NCI-H1048 (cell line): ENCODE measurements at regions not wholly inside any gene's neighbourhood (a gene's known extent, or its start where the extent isn't known, plus 50 kb on each side); places are given as distances from the start of the nearest gene placed in this dataset.
"Not testable (repeated sequence)": the region's sequence is repeated elsewhere in the genome, so short reads cannot be mapped to it uniquely, and the experiment has no call there.

Source experiments
- DNase-seq: peaks from one replicate; lab custom pipeline; 2025; lab: John Stamatoyannopoulos, UW

DNA sequence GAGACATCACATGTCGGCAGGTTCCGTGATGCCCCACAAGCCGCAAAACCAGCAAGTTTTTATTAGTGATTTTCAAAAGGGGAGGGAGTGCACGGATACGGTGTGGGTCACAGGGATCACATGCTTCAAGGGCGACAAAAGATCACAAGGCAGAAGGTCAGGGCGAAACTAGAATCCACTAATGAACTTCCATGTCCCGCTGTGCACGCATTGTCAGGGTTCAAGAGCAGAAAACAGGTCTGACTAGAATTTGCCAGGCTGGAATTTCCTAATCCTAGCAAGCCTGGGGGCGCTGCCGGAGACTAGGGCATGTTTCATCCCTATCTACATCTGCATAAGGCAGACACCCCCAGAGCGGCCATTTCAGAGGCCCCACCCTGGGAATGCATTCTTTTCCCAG is 225.2 kb downstream of the NPHP4 start:
- DNase-seq: not testable (repeated sequence)

DNA sequence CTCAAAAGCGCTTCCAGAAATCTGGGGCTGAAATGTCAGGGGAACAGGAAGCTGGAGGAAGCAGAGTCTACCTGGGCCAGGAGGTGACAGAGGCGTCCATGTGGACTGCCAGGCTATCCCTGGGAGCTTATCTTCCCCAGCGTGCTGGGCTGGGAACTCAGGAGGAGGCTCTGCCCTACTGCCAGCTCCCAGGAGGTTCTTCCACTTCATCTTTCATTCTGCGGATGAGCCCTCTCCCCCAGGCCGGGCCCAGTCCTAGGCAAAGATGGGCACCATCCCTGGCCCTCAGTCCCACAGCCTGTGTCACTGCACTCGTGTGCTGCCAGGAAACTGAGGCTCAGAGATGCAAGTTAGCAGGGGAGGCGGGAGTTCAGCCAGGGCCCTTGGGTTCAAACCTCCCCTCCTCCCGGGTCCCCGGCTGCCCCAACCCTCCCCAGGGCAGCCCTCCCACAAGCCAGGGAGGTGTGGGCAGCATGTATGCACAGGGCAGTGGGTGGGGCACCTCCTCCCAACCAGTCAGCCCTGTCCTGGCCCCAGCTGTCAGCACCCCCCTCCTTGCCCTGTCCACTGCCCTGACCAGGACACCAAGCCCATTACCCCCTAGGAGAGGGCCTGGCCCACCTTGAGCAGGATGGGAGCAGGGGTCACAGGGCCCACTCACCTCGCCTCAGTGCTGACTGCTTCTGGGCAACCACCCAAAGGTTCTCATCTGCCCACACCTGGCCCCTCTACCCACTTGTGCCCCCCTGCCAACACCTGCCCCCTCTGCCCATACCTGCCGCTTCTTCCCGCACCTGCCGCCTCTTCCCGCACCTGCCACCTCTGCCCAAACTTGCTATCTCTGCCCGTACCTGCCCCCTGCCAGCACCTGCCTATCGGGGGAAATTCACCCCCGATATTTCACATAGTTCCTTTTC is 226.0 kb downstream of the NPHP4 start:
- DNase-seq: no peak

DNA sequence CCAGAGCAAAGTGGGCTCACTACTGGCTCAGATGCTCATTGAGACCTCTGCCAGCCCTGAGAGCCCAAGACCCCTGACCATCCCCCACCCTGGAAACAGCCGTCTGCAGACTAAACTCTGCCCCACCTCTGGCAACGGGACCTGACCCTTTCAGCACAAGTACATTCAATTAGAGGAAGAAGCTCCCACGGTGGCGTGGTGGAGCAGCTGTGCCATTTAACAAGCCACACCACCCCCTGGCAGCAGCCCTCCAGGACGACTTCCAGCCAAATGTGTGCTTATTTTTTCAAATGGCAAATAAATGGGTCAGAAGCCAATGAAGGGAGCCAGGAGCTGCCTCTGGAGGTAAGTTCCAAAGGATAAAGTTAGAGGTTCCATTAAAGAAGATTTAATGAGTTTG is 226.7 kb downstream of the NPHP4 start:
- no peak for DNase-seq

DNA sequence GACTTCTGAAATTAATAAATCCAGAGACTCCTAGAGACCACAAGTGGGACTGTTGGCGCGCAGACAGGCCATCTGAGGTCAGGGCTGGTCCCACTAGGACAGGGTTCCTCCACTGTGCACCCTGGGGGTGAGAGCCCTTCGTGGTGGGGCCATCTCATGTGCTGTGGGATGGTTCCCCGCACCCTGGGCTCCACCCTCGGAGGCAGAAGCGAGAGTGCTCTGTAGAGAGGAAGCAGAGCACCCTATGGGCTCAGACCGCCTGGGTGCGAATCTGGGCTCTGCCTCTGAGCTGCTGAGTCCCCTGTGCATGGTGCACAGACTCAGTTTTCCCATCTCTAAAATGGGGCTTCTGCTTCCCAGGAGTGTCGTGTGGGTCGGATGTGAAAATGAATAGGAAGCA is 227.3 kb downstream of the NPHP4 start:
- no peak for DNase-seq

DNA sequence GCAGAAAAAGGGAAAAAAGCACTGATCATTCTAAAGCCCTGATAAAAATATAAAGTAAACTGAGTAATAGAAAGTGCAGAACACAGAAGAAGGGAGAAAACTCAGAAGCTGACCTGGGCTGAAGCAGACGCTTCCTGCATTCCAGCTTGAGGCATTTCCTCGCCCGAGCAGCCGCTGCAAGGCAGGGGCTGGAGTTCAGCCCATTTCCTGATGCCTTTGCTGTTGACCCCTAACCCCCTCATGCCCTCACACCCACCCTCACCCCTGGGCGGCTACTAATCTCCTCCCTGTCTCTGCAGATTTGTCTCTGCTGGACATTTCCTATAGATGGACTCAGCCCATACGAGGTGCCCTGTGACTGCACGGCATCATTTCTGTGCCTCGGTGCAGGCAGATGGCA is 227.8 kb downstream of the NPHP4 start:
- no peak for DNase-seq

DNA sequence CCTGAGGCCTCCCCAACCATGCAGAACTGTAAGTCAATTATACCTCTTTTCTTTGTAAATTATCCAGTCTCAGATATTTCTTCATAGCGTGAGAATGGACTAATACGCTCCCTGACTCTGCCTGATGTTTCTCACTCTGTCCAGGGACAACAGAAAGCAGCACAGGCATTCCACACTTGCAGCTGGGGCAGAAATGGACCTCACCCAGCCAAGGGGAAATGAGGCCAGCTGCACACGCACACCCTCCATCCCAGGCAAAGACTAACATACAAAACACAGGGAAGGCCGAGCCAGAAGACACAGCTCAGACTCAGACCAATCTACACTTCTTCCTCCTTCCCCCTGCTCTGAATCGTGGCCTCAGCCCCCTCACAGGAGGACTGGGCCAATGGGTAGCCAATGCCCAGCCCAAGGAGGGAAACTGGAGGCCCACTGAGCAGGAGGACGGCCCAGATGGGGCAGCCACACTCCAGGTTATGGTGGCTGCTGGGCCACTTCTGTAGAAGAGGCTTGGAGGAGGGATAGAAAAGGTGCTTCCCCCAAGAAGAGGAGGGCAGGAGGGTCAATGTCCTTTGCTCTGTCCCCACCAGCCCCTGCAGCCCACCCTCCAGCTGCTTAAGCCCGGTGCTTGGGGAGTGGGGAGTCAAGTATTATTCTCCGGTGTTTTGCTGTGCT is 228.4 kb downstream of the NPHP4 start:
- no peak for DNase-seq

DNA sequence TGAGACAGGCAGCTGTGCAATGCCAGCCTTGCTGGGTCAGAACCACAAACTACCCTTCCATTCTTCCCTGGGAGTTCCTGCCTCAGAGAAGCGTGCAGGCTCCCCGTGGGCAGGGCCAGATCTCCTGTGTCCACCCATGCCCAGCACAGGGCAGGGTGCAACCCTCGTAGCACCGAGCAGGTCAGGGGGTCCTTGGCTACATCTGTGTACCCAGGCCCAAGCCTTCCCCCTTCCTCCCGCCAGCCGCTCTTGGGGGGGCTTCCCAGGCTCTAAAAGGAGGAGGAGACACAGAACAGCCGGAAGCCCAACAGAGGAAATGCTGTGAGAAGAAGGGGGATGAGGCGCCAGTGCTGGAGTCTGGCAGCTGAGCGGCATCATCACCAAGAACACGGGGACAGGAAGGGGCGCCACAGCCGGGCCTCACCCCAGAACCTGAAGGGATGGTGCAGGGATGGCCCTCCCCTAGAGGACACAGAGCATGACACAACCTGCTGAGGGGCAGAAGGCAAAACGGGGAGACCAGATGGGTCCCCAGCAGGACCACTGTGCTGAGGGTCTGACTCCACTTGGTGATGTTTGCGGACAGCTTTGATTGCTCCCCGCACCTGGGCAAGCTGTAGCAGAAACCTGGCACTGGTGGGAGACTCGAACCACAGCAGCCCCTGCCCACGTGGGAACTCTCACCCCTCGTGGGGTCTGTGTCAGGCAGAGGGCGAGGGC is 233.2 kb downstream of the NPHP4 start:
- no peak for DNase-seq

DNA sequence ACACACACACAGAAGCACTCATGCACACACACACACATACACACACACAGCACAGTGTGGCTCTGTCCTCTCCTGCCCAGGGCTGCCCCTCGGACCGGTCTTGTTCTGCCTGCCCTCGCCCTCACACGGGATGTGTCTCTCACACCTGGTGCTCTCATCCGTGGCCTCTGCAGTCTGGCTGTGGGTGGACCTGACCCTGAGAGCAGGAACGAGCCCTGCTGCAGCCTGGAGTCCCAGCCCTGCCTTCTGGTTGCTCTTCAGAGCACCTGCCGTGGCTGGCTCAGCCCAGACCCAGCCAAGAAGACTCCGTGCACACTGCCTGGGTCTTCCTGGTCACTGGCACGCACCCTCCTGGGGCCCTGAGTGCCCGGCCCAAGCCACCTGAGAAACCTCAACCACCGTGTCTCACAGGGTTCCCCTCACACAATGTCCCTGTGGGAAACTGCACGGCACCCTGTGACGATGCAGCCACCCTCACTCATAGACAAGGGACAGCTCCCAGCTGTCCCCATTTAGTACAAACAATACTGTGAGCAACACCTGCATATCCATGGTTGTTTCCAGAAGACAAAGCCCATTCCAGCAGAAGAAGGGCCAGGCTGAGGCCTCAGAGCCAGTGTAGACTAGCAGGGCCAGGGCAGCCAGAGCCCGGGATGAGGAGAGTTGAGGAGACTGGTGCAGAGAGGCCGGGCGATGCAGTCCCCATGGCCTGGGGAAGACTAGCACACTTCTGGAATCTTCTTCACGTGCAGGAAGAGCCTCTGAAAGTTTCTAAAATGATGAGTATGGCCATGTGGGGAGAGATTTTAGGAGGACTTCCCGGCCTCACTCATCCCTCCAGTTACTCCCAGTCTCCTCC is 234.0 kb downstream of the NPHP4 start:
- no peak for DNase-seq

DNA sequence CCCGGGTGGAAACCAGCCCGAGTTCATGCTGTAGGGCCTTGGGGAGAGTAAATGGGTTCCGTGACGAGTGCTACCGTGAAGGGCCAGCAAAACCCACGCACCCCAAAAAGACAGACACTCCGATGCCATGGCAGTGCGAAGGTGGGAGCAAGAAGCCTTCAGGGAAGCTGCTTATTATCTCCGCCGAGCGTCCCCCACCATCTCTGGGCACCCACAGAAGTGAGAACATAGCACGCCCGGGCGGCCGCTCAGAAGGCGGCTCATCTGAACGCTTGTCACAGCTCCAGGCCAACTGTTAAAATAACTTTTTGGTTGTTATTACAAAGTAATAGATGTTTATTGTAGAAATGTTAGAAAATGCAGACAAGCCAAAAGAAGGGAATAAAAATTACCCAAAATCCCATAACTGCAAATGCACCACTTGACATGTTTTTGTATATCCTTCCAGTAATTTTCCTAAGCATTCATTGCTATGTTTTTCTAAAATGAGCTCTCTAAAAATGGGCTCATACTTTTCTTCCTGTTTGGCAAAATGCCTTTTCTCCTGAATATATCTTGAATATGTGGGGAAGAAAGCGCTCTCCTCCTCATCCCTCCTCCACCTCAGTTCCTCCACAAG is 234.9 kb downstream of the NPHP4 start:
- DNase-seq: no peak

DNA sequence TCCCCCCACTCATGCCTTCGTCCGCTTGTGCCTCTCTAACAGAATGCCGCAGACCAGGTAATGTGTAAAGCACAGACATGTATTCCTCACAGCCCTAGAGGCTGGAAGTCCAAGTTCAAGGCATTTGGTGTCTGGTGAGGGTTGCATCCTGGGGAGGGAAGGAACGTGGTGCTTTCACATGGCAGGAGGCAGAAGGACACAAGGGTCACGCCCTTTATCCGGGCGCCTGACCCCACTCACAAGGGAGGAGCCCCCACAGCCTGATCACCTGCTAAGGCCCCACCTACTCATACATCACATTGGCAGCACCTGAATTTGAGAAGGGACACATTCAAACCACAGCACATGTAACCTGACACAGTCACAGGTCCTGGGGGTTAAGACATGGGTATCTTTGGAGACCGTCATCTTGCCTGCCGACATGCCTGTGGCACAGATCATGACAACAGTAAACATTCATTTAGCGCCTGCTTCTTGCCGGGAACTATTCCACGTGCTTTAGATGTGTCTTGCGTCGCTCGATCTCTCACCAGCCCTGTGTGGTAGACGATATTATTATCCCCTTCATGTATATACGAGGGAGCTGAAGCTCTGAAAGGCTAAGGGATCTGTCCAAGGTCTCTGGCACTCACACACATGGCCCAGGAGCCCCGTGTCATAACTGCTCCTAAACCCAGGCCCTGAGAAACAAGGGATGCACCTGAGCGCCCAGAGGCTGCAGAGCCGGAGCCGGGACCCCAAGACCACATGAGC is 235.6 kb downstream of the NPHP4 start:
- DNase-seq: no peak

DNA sequence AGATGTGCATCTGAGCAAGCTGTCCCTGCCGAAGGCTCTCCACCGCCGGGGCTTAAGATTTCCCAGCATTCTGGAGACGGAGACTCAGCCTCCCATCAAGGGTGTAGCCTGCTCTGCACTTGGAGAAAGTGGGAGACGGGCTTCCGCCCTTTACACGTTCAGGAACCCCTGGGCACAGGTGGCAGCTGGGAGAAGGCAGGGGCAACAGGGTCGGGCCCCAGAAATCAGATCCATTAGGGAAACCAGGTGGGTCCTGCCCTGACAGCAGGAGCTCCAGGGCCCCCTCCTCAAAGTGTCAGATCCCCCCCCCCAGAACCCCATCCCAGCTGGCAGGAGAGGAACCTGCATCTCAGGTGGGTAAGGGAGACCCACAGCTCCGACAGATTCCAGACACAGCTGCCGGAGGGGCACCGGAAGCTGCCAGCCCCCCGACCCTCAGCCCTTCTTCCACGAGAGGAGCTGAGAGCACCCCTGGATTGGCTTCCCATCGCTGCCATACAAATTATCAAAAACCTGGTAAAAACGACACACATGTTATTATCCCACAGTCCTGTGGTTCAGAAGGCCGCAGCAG is 236.6 kb downstream of the NPHP4 start:
- DNase-seq: no peak

DNA sequence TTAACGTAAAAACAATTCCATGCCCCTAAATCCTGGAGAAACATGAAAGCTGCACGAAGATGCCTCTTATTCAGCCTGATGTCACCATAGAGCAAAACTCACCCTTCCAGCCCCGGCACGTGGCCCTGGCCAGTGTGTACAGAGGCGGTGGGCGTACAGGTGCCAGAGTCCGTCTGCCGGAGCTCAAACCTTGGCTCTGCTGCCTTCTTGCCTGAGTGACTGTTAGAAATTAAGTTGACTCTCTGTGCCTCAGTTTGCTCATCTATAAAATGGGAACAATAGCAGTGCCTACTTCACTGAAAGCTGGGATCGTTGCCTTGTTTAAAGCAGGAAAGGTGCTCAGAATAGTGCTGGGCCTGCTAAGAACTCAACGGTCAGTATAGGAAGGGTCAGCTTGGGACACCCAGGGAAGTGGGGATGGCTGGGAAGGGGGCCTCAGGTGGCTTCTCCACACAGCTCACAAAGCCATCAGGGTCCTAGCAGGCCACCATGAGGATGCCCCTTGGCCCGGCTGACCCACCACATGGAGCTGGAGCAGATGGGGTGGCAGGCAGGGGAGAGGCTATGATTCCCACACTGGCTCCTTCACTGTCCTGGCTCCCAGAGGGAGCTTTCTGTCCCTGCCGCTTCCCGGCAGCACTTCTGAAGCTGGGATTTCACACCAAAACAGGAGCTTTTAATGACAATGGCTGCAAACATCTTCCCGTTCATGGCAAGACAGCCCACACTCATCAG is 237.2 kb downstream of the NPHP4 start:
- no peak for DNase-seq

DNA sequence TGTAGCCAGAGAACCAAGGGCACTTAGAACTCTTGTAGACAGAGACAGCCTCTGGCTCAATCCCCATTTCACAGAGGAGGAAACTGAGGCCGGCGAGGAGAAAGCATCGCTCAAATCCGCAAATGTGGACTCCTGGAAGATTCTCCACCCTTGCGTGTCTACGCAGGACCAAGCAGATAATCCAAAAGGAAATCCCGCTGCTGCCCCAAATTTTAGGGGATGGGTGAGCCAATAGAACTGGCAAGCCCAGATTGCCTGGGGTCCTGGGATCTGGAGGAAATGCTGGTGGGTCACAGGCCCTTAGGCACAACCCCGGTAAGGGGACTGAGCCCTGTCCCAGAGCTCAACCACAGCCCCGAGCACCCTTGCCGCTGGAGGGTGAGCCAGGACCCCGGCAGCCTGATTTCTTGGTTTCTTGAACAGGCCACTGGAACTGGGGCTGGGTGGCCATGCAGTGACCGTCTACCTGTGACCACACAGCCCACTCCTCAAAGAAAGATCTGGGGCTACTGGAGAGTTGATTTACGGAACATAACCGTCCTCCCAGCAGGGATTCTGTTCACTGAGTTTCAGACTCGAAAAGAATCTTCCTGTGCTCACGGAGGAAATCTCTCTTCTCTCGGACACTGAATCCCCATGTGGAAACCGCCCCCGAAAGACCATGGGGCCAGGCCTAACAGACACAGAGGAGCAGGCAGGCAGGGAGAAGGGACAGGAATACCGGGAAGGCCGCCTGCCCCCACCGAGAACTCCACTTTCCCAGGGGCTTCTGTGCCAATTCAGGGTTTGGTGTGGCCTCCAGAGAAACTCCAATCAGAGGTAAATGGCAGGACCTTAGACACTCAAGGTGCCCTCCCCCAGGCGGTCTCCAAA is 238.4 kb downstream of the NPHP4 start:
- DNase-seq: no peak

DNA sequence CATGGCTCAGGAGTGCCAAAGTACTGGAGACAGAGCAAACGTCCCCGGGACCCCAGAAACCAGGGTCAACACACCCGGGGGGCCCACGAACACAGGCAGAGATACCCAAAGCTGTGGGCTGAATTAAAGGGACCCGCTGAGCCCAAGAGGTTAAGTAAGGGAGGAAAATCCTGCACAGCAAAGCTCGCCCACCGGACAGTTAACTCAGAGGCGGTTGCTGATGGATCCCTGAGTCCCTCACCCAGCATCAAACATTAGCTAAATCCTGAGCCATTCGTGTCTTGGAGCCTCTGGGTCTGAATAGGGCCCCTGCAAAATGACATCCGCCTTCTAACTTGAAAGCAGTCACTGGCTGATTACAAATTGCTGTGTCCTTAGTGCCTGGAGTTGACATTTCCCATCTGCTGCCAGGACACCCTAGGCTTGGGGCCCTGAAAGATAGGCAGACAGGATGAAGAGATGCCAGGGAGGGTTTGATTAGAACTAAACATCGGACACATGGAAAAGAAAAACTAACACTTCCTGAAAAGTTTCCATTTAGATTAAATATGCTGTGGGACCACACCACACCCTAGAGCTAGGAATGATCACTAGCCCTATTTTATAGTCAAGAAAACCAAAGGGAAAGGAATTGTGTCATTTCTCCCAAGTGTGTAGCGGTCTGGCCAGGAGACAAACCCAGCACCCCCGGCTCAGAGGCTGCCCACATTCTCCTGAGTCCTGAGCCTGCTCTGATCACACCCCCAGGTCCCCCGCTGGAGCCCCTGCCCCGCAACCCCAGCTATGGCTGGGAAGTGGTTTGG is 239.3 kb downstream of the NPHP4 start:
- no peak for DNase-seq

DNA sequence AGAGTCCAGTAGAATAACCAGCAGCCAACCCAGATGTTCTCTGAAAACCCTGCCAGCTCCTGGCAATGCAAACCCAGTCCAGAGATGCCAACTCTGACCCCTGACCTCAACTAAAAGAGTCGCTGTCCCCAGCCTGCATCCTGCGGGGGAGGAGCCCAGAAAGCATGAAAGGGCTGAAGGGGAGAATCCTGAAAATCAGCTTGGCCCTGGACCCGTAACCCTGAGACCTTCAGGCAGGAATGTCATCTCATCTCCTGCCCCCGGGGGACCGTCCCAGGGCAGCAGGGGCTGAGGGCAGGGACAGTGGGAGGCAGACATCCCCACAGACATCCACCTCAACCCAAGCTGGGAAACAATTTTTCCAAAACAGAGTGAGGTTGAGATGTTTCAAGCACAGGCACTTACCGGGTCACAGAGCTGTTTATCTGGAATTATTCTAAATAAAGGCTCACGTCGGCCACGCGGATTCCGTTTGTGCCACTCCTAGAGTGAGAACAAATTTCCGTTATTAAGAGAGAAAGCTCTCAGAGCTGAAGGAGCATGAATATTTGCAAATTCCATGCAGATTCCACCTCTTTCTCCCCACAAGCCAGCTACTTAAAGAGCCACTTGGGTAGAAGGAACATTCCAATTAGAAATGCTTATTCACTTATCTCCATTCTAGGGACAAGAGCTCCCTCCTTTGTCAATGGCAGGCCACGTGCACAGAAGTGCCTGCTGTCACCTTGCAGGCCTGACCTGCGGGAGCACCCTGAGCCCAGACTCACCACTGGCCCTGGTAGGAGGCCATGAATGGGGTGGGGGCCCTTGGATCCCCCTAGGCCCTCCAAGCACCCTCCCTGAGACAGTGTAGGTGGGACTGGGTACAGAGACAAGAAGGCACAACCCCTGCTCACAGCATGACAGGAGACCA is 240.1 kb downstream of the NPHP4 start:
- DNase-seq: no peak

DNA sequence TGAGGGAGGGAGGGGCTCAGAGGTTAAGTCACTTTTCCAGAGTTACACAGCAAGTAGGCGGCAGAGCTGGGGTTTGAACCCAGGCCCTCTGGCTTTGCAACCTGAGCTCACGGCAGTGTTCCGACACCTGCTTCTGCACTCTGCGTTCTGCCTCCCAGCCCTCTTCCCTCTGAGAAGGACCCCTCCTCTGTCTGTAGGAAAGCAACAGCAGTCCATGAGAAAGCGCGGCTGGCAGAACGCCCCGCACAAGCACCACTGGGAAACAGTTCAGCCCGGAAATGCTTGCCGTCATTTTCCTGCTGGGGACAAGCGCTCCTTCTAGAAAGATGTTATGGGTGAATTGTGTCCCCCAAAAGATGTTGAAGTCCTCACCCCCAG is 241.1 kb downstream of the NPHP4 start:
- DNase-seq: no peak
